Ovary (tissue), 7 donors: ENCODE measurements at regions not wholly inside any gene's neighbourhood (a gene's known extent, or its start where the extent isn't known, plus 50 kb on each side); places are given as distances from the start of the nearest gene placed in this dataset.

Experiments used
- DNase-seq, 5 donors: peaks; one replicate each; pipeline ENCODE4 v3.0.0-alpha.2; 2019 to 2020
- H3K27ac ChIP-seq, 2 donors: fragments of 200-600 bp; one replicate each; pipeline versions ENCODE4 v1.5.1 to v1.8.0; 2019 to 2022
- H3K27me3 ChIP-seq: fragments of 200-600 bp; one replicate; pipeline ENCODE4 v1.8.0; 2022
- H3K36me3 ChIP-seq: fragments of 200-600 bp; sonication (generic); one replicate; pipeline ENCODE4 v1.5.1; 2019
- H3K4me1 ChIP-seq: one replicate; pipeline ENCODE4 v1.8.1; 2013; ENCODE audit warnings: mild to moderate bottlenecking, moderate library complexity; ENCODE audit not compliant: insufficient read depth
- H3K4me3 ChIP-seq: fragments of 200-600 bp; sonication (generic); one replicate; pipeline ENCODE4 v1.5.1; 2017
- H3K9me3 ChIP-seq, 2 donors: fragments of 200-600 bp in 1 of 2; sonication (generic) in 1 of 2; one replicate each; pipeline versions ENCODE4 v1.5.1 to v1.8.1; 2013 to 2019; ENCODE audit warnings: mild to moderate bottlenecking in 1 of 2, moderate library complexity in 1 of 2
- CTCF ChIP-seq, 3 donors: fragments of 450-650 bp in 2 of 3; fragments of 200-600 bp in 1 of 3; IDR thresholded peaks; one replicate each; pipeline versions ENCODE4 v1.5.1 to v1.8.0; 2016 to 2022; ENCODE audit warnings: antibody characterized with exemption in 3 of 3, mild to moderate bottlenecking in 1 of 3
- EP300 ChIP-seq: sonication (generic); formaldehyde crosslinking; IDR thresholded peaks from one replicate; pipeline ENCODE4 v1.6.1; 2017; ENCODE audit warnings: antibody characterized with exemption
- POLR2A ChIP-seq: fragments of 450-650 bp; IDR thresholded peaks from one replicate; pipeline ENCODE4 v1.6.1; 2017; ENCODE audit warnings: antibody characterized with exemption, mild to moderate bottlenecking, moderate library complexity
- WGBS, 3 donors: extraction: QIAGEN DNeasy Blood & Tissue Kit in 1 of 3; methylation state at CpG; one replicate each; pipeline versions ENCODE4 v1.1.5 to v1.1.7; 2013 to 2017; 5-methylcytosine and 5-hydroxymethylcytosine counted together
- intact Hi-C, 4 donors: fragments of 100-400 bp; cut with DNase I; formaldehyde crosslinking; loops; one replicate each; pipeline versions ENCODE4 v1.11.0 to v1.15.1; 2022 to 2023
- donor health status: DM: no; HTN: no; CAD: no; lungs with moderate emphysema.
- donor health status: DM: no; HTN: no; CAD: no.
- donor health status: Bipolar disorder and iron deficiency.
- donor health status: DM: no; HTN: no; CAD: no.
- donor health status: DM: yes; HTN: yes; CAD: no.

- no peaks in the 10 kb centered on the region for H3K9me3 ChIP-seq
- H3K4me1 ChIP-seq, result no peaks in the 10 kb centered on the region
- no peaks in the 10 kb centered on the region for H3K36me3 ChIP-seq
- H3K27me3 ChIP-seq, result no peaks in the 10 kb centered on the region
- 71 to 80% (median 75%) methylated on average over 5 of the region's 5 CpGs for WGBS, 3 donors
- no peak for DNase-seq
- H3K4me3 ChIP-seq, result no peak overlapping the region
- no peak overlapping the region for H3K27ac ChIP-seq
- TF ChIP-seq CTCF (IDR thresholded peaks at IDR 0.05) (no peak), EP300 (no peak)
- intact Hi-C loops, result no loop called here
Observed at GRCh38 chr10:90274721-90275468, 573.5 kb downstream of the KIF20B start.

GRCh38 chr10:90276894-90277475, 575.6 kb downstream of the KIF20B start:
- no peak for DNase-seq
- no peak overlapping the region for H3K27ac ChIP-seq
- intact Hi-C loops, result no loop called here
- 49 to 54% (median 54%) methylated on average over 4 of the region's 4 CpGs for WGBS, 3 donors
- TF ChIP-seq CTCF (IDR thresholded peaks at IDR 0.05) (no peak), POLR2A (no peak), EP300 (no peak)
- no peaks in the 10 kb centered on the region for H3K4me1 ChIP-seq
- H3K4me3 ChIP-seq, result no peak overlapping the region
- H3K36me3 ChIP-seq, result no peaks in the 10 kb centered on the region
- H3K27me3 ChIP-seq, result no peaks in the 10 kb centered on the region
- no peaks in the 10 kb centered on the region for H3K9me3 ChIP-seq

- Histone ChIP-seq H3K27me3 (peaks cover 2% of the 10 kb centered on the region), H3K4me3 (no peak overlapping the region), H3K9me3 (no peaks in the 10 kb centered on the region), H3K36me3 (no peaks in the 10 kb centered on the region), H3K4me1 (no peaks in the 10 kb centered on the region), H3K27ac (no peak overlapping the region)
- DNase-seq, result no peak
- TF ChIP-seq POLR2A, result no peak
- no peak for TF ChIP-seq CTCF (IDR thresholded peaks at IDR 0.05)
- no peak for TF ChIP-seq EP300
- 77 to 89% (median 79%) methylated on average over 2 of the region's 2 CpGs for WGBS, 3 donors
- intact Hi-C loops, result no loop called here
Observed at GRCh38 chr10:90286406-90286805, 571.4 kb downstream of the HTR7 start.

DNA sequence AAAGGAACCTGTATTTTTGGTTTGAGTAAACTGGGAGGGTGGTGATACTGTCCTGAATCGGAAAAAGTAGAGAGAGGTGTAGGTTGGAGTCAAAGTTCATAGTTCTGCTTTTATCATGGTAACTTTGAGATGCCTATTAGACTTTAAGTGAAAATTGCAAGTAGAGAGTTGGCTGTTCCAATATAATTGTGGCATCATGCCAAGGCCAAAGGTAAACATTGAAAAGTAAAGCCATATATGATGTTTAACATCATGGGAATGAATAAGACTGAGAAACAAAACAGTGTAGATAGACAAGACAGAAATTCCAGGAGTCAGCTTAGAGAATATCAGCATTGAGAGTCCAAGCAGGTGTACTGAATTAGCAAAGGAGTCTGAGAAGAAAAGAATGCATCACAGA, 570.9 kb downstream of the HTR7 start:
- TF ChIP-seq CTCF (IDR thresholded peaks at IDR 0.05) (no peak), EP300 (no peak), POLR2A (no peak)
- H3K27ac ChIP-seq, result no peak overlapping the region
- no peak for DNase-seq
- no peaks in the 10 kb centered on the region for H3K36me3 ChIP-seq
- peaks cover 2% of the 10 kb centered on the region for H3K27me3 ChIP-seq
- H3K4me3 ChIP-seq, result no peak overlapping the region
- H3K9me3 ChIP-seq, result no peaks in the 10 kb centered on the region
- WGBS, 3 donors, result 75 to 92% (median 75%) methylated on average over 1 of the region's 1 CpG
- intact Hi-C loops, result no loop called here
- H3K4me1 ChIP-seq, result no peaks in the 10 kb centered on the region
